Liver (tissue), 3 donors: ENCODE measurements at regions not wholly inside any gene's neighbourhood (a gene's known extent, or its start where the extent isn't known, plus 50 kb on each side); places are given as distances from the start of the nearest gene placed in this dataset.

Experiments used
- ATF3 ChIP-seq: IDR thresholded peaks from 2 replicates; pipeline ENCODE4 v1.6.1; 2016; ENCODE audit warnings: antibody characterized with exemption
- CTCF ChIP-seq: fragments of 150-350 bp; IDR thresholded peaks from 2 replicates; pipeline ENCODE4 v1.5.1; 2017; ENCODE audit warnings: improper control_type of control experiment, low read depth, low read length; ENCODE audit not compliant: missing input control
- REST ChIP-seq: IDR thresholded peaks from 2 replicates; pipeline ENCODE4 v1.6.1; 2016; ENCODE audit warnings: antibody characterized with exemption, mild to moderate bottlenecking
- TAF1 ChIP-seq: conservative IDR thresholded peaks from 2 replicates; pipeline ENCODE4 v1.6.1; 2016; ENCODE audit warnings: antibody characterized with exemption, mild to moderate bottlenecking
- YY1 ChIP-seq: IDR thresholded peaks from 2 replicates; pipeline ENCODE4 v1.6.1; 2016; ENCODE audit warnings: antibody characterized with exemption, mild to moderate bottlenecking
- donor health status: healthy.
- donor health status: healthy.

- TF ChIP-seq YY1: no peak
- TF ChIP-seq REST: no peak
- no peak for TF ChIP-seq CTCF
- no peak for TF ChIP-seq ATF3
- no peak for TF ChIP-seq TAF1
These were observed 372.1 kb upstream of the CCDC196 start for GRCh38 chr14:66114071-66114470.
